ENCODE measurements at regions not wholly inside any gene's neighbourhood (a gene's known extent, or its start where the extent isn't known, plus 50 kb on each side); places are given as distances from the start of the nearest gene placed in this dataset.

DNA sequence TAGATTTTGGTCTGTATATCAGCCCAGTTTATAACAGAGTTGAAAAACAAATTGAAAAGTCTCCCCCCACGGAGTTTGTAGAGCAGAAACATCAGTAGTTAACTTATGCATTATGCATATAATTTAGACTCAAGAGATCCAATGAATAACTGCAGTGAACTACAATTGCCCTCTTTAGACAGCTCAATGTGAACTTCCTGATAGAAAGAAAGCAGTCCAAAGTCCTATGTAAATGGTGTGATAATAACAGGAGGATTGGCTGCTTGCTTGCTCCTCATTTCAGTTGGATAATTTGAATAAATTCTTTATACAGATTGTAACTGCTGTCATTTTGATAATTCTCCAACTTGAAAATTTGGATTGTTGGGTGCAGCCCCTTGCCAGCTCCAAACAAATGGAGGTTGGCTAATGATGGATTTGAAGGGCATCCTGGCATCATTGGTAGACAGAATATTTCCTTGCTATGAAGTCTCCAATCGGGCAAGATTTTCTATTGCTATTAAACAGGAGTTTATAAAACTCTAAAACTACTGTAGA is 297.1 kb downstream of the ASXL3 start:
- no peaks in the 10 kb centered on the region for H3K4me1 ChIP-seq (ENCODE audit: control insufficient read depth in 1 of 2, insufficient read depth in 2 of 2, low read length in 2 of 2)
- H3K27ac ChIP-seq (ENCODE audit: low read depth in 1 of 2, low read length in 2 of 2): no peak overlapping the region
- no peaks in the 10 kb centered on the region for H3K36me3 ChIP-seq (ENCODE audit: control insufficient read depth in 1 of 2, insufficient read depth in 2 of 2, low read length in 1 of 2)
- intact Hi-C loops (cut with DNase I): no loop called here
- H3K27me3 ChIP-seq (ENCODE audit: control insufficient read depth in 1 of 2, insufficient read depth in 2 of 2, low read length in 1 of 2): no peaks in the 10 kb centered on the region
- 78 to 81% methylated on average over 2 of the region's 2 CpGs for WGBS, 2 donors
- DNase-seq: no peak
- no peaks in the 10 kb centered on the region for H3K9me3 ChIP-seq (ENCODE audit: control insufficient read depth, low read length)
- H3K4me3 ChIP-seq (ENCODE audit: low read length in 2 of 2): no peak overlapping the region
- ATAC-seq (ENCODE audit: low FRiP score): no peak

GRCh38 chr18:33873112-33873511 is 295.1 kb downstream of the ASXL3 start:
- no peak overlapping the region for H3K4me3 ChIP-seq (ENCODE audit: low read length in 2 of 2)
- no peaks in the 10 kb centered on the region for H3K4me1 ChIP-seq (ENCODE audit: control insufficient read depth in 1 of 2, insufficient read depth in 2 of 2, low read length in 2 of 2)
- 82 to 83% methylated on average over 3 of the region's 3 CpGs for WGBS, 2 donors
- DNase-seq: no peak
- no peak for ATAC-seq (ENCODE audit: low FRiP score)
- H3K27ac ChIP-seq (ENCODE audit: low read depth in 1 of 2, low read length in 2 of 2): no peak overlapping the region
- H3K9me3 ChIP-seq (ENCODE audit: control insufficient read depth, low read length): no peaks in the 10 kb centered on the region
- intact Hi-C loops (cut with DNase I): no loop called here
- no peaks in the 10 kb centered on the region for H3K27me3 ChIP-seq (ENCODE audit: control insufficient read depth in 1 of 2, insufficient read depth in 2 of 2, low read length in 1 of 2)
- no peaks in the 10 kb centered on the region for H3K36me3 ChIP-seq (ENCODE audit: control insufficient read depth in 1 of 2, insufficient read depth in 2 of 2, low read length in 1 of 2)

GRCh38 chr18:33871363-33872025 is 293.5 kb downstream of the ASXL3 start:
- Histone ChIP-seq H3K36me3 (ENCODE audit: control insufficient read depth in 1 of 2, insufficient read depth in 2 of 2, low read length in 1 of 2) (no peaks in the 10 kb centered on the region), H3K4me1 (ENCODE audit: control insufficient read depth in 1 of 2, insufficient read depth in 2 of 2, low read length in 2 of 2) (no peaks in the 10 kb centered on the region), H3K27ac (ENCODE audit: low read depth in 1 of 2, low read length in 2 of 2) (no peak overlapping the region), H3K27me3 (ENCODE audit: control insufficient read depth in 1 of 2, insufficient read depth in 2 of 2, low read length in 1 of 2) (no peaks in the 10 kb centered on the region), H3K9me3 (ENCODE audit: control insufficient read depth, low read length) (no peaks in the 10 kb centered on the region), H3K4me3 (ENCODE audit: low read length in 2 of 2) (no peak overlapping the region)
- ATAC-seq (ENCODE audit: low FRiP score) (no peak), DNase-seq (no peak)
- intact Hi-C loops (cut with DNase I): no loop called here
- WGBS, 2 donors: 66 to 74% methylated on average over 2 of the region's 2 CpGs

DNA sequence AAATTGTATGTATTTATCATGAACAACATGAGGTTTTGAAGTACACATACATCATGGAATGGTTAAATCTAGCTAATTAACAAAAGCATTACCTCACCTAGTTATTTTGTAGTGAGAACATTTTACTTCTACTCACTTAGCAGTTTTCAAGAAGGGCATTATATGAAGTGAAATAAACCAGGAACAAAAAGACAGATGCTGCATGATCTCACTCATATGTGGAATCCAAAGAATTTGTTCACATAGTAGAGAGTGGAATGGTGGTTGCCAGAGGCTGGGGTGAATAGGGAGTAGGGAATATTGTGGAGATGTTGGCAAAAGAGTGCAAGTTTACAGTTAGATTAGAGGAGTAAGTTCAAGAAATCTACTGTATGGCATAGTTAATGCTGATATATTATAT is 292.0 kb downstream of the ASXL3 start:
- ATAC-seq (ENCODE audit: low FRiP score): no peak
- intact Hi-C loops (cut with DNase I): no loop called here
- no peak overlapping the region for H3K27ac ChIP-seq (ENCODE audit: low read depth in 1 of 2, low read length in 2 of 2)

GRCh38 chr18:33866386-33866785 is 288.4 kb downstream of the ASXL3 start:
- no peak for DNase-seq
- Histone ChIP-seq H3K4me3 (ENCODE audit: low read length in 2 of 2) (no peak overlapping the region), H3K27me3 (ENCODE audit: control insufficient read depth in 1 of 2, insufficient read depth in 2 of 2, low read length in 1 of 2) (no peaks in the 10 kb centered on the region), H3K4me1 (ENCODE audit: control insufficient read depth in 1 of 2, insufficient read depth in 2 of 2, low read length in 2 of 2) (no peaks in the 10 kb centered on the region), H3K27ac (ENCODE audit: low read depth in 1 of 2, low read length in 2 of 2) (no peak overlapping the region), H3K9me3 (ENCODE audit: control insufficient read depth, low read length) (peaks cover 3% of the 10 kb centered on the region), H3K36me3 (ENCODE audit: control insufficient read depth in 1 of 2, insufficient read depth in 2 of 2, low read length in 1 of 2) (no peaks in the 10 kb centered on the region)
- no peak for ATAC-seq (ENCODE audit: low FRiP score)
- intact Hi-C loops (cut with DNase I): no loop called here
- whole genome bisulfite sequencing, 2 donors: 85 to 89% methylated on average over 1 of the region's 1 CpG

More for the DNA sequence above, 292.0 kb downstream of the ASXL3 start:
- Histone ChIP-seq H3K27me3 (ENCODE audit: control insufficient read depth in 1 of 2, insufficient read depth in 2 of 2, low read length in 1 of 2) (no peaks in the 10 kb centered on the region), H3K36me3 (ENCODE audit: control insufficient read depth in 1 of 2, insufficient read depth in 2 of 2, low read length in 1 of 2) (no peaks in the 10 kb centered on the region), H3K9me3 (ENCODE audit: control insufficient read depth, low read length) (no peaks in the 10 kb centered on the region), H3K4me1 (ENCODE audit: control insufficient read depth in 1 of 2, insufficient read depth in 2 of 2, low read length in 2 of 2) (no peaks in the 10 kb centered on the region), H3K4me3 (ENCODE audit: low read length in 2 of 2) (no peak overlapping the region)
- DNase-seq: no peak

- Histone ChIP-seq H3K4me1 (ENCODE audit: control insufficient read depth in 1 of 2, insufficient read depth in 2 of 2, low read length in 2 of 2) (no peaks in the 10 kb centered on the region), H3K9me3 (ENCODE audit: control insufficient read depth, low read length) (peaks cover 3% of the 10 kb centered on the region), H3K36me3 (ENCODE audit: control insufficient read depth in 1 of 2, insufficient read depth in 2 of 2, low read length in 1 of 2) (no peaks in the 10 kb centered on the region), H3K27ac (ENCODE audit: low read depth in 1 of 2, low read length in 2 of 2) (no peak overlapping the region), H3K27me3 (ENCODE audit: control insufficient read depth in 1 of 2, insufficient read depth in 2 of 2, low read length in 1 of 2) (no peaks in the 10 kb centered on the region), H3K4me3 (ENCODE audit: low read length in 2 of 2) (no peak overlapping the region)
- intact Hi-C loops (cut with DNase I): no loop called here
- ATAC-seq (ENCODE audit: low FRiP score): no peak
- 100% methylated on average over 1 of the region's 1 CpG for WGBS, 2 donors
- no peak for DNase-seq
Measured at GRCh38 chr18:33863912-33864311, 285.9 kb downstream of the ASXL3 start.

GRCh38 chr18:33854827-33855139 is 276.8 kb downstream of the ASXL3 start:
- H3K27me3 ChIP-seq (ENCODE audit: control insufficient read depth in 1 of 2, insufficient read depth in 2 of 2, low read length in 1 of 2): no peaks in the 10 kb centered on the region
- H3K4me3 ChIP-seq (ENCODE audit: low read length in 2 of 2): no peak overlapping the region
- no peak for ATAC-seq (ENCODE audit: low FRiP score)
- no peak overlapping the region for H3K27ac ChIP-seq (ENCODE audit: low read depth in 1 of 2, low read length in 2 of 2)
- no peaks in the 10 kb centered on the region for H3K36me3 ChIP-seq (ENCODE audit: control insufficient read depth in 1 of 2, insufficient read depth in 2 of 2, low read length in 1 of 2)
- H3K9me3 ChIP-seq (ENCODE audit: control insufficient read depth, low read length): no peaks in the 10 kb centered on the region
- intact Hi-C loops (cut with DNase I): no loop called here
- no peak for DNase-seq
- 96 to 98% methylated on average over 2 of the region's 2 CpGs for WGBS, 2 donors
- no peaks in the 10 kb centered on the region for H3K4me1 ChIP-seq (ENCODE audit: control insufficient read depth in 1 of 2, insufficient read depth in 2 of 2, low read length in 2 of 2)

GRCh38 chr18:33854086-33854826 is 276.2 kb downstream of the ASXL3 start:
- intact Hi-C loops (cut with DNase I): no loop called here
- no peak for ATAC-seq (ENCODE audit: low FRiP score)
- WGBS, 2 donors: 64 to 73% methylated on average over 4 of the region's 4 CpGs

DNA sequence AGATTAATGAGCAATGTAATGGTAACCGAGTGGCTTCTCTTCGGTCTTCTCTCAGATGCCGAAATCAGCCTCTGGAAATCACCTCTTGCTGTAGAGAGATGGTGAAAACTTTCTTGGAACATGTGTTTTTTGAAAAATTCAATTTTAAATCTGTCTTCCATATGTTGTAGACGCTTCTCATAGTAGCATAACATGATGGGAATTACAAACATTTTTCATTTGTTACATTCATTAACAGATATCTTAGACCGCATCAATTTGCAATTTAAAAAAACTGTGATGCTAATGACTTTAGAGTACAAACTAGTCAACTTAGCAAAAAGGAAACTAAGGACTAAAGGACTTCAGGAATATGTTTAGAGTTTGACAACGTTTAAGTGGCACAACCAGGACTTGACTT is 275.2 kb downstream of the ASXL3 start:
- Histone ChIP-seq H3K4me1 (ENCODE audit: control insufficient read depth in 1 of 2, insufficient read depth in 2 of 2, low read length in 2 of 2) (no peaks in the 10 kb centered on the region), H3K36me3 (ENCODE audit: control insufficient read depth in 1 of 2, insufficient read depth in 2 of 2, low read length in 1 of 2) (no peaks in the 10 kb centered on the region), H3K27me3 (ENCODE audit: control insufficient read depth in 1 of 2, insufficient read depth in 2 of 2, low read length in 1 of 2) (no peaks in the 10 kb centered on the region), H3K4me3 (ENCODE audit: low read length in 2 of 2) (no peak overlapping the region), H3K27ac (ENCODE audit: low read depth in 1 of 2, low read length in 2 of 2) (no peak overlapping the region), H3K9me3 (ENCODE audit: control insufficient read depth, low read length) (no peaks in the 10 kb centered on the region)
- 90 to 92% methylated on average over 6 of the region's 6 CpGs for WGBS, 2 donors
- ATAC-seq (ENCODE audit: low FRiP score) (no peak), DNase-seq (no peak)
- intact Hi-C loops (cut with DNase I): no loop called here

More at GRCh38 chr18:33854086-33854826, 276.2 kb downstream of the ASXL3 start:
- Histone ChIP-seq H3K4me1 (ENCODE audit: control insufficient read depth in 1 of 2, insufficient read depth in 2 of 2, low read length in 2 of 2) (no peaks in the 10 kb centered on the region), H3K36me3 (ENCODE audit: control insufficient read depth in 1 of 2, insufficient read depth in 2 of 2, low read length in 1 of 2) (no peaks in the 10 kb centered on the region), H3K9me3 (ENCODE audit: control insufficient read depth, low read length) (no peaks in the 10 kb centered on the region), H3K27ac (ENCODE audit: low read depth in 1 of 2, low read length in 2 of 2) (no peak overlapping the region), H3K4me3 (ENCODE audit: low read length in 2 of 2) (no peak overlapping the region), H3K27me3 (ENCODE audit: control insufficient read depth in 1 of 2, insufficient read depth in 2 of 2, low read length in 1 of 2) (no peaks in the 10 kb centered on the region)
- no peak for DNase-seq

Measured in aorta (tissue), 5 donors.